Smooth muscle cell (in vitro differentiated cells): ENCODE measurements at regions not wholly inside any gene's neighbourhood (a gene's known extent, or its start where the extent isn't known, plus 50 kb on each side); places are given as distances from the start of the nearest gene placed in this dataset.

Source experiments
- DNase-seq: peaks from one replicate; lab custom pipeline; 2025; ENCODE audit not compliant: unreplicated experiment; lab: John Stamatoyannopoulos, UW
- H2AFZ ChIP-seq: fragments of 200-600 bp; sonication (generic); 2 replicates; pipeline ENCODE4 v1.6.0; 2016; ENCODE audit warnings: antibody characterized with exemption, low read depth, mild to moderate bottlenecking
- H3F3A ChIP-seq: fragments of 200-600 bp; sonication (generic); 2 replicates; pipeline ENCODE4 v1.6.0; 2017; ENCODE audit warnings: antibody characterized with exemption, low read depth
- H3K27ac ChIP-seq: fragments of 200-600 bp; sonication (generic); 2 replicates; pipeline ENCODE4 v1.5.1; 2016; ENCODE audit warnings: low read depth, mild to moderate bottlenecking
- H3K27me3 ChIP-seq: fragments of 200-600 bp; sonication (generic); 2 replicates; pipeline ENCODE4 v1.6.1; 2016; ENCODE audit warnings: low read depth, mild to moderate bottlenecking
- H3K36me3 ChIP-seq: fragments of 200-600 bp; sonication (generic); 2 replicates; pipeline ENCODE4 v1.5.1; 2016; ENCODE audit warnings: low read depth
- H3K4me1 ChIP-seq: fragments of 200-600 bp; sonication (generic); 2 replicates; pipeline ENCODE4 v1.5.1; 2016; ENCODE audit warnings: low read depth
- H3K4me2 ChIP-seq: fragments of 200-600 bp; sonication (generic); 2 replicates; pipeline ENCODE4 v1.6.0; 2016; ENCODE audit warnings: mild to moderate bottlenecking
- H3K4me3 ChIP-seq: fragments of 200-600 bp; sonication (generic); 2 replicates; pipeline ENCODE4 v1.5.1; 2016; ENCODE audit warnings: mild to moderate bottlenecking
- H3K79me2 ChIP-seq: fragments of 200-600 bp; sonication (generic); 2 replicates; pipeline ENCODE4 v1.6.0; 2016; ENCODE audit warnings: low read depth, mild to moderate bottlenecking
- H3K9ac ChIP-seq: fragments of 200-600 bp; sonication (generic); 2 replicates; pipeline ENCODE4 v1.6.0; 2016; ENCODE audit warnings: low read depth
- H3K9me3 ChIP-seq: fragments of 200-600 bp; sonication (generic); replicated peaks from 2 replicates; pipeline ENCODE4 v1.5.1; 2016; ENCODE audit warnings: low read depth
- H4K20me1 ChIP-seq: fragments of 200-600 bp; sonication (generic); 2 replicates; pipeline ENCODE4 v1.6.0; 2016; ENCODE audit warnings: low read depth
- WGBS: methylation state at CpG from one replicate; pipeline ENCODE4 v1.1.7; 2016; ENCODE audit warnings: low lambda C conversion rate; 5-methylcytosine and 5-hydroxymethylcytosine counted together
- TF ChIP-seq, protein P1 (sequence below): fragments of 200-600 bp; sonication (generic); IDR thresholded peaks from 2 replicates; pipeline ENCODE4 v1.5.1; 2017; ENCODE audit warnings: borderline replicate concordance, mild to moderate bottlenecking, antibody characterized with exemption; ENCODE audit not compliant: insufficient read depth, poor library complexity, severe bottlenecking

DNA sequence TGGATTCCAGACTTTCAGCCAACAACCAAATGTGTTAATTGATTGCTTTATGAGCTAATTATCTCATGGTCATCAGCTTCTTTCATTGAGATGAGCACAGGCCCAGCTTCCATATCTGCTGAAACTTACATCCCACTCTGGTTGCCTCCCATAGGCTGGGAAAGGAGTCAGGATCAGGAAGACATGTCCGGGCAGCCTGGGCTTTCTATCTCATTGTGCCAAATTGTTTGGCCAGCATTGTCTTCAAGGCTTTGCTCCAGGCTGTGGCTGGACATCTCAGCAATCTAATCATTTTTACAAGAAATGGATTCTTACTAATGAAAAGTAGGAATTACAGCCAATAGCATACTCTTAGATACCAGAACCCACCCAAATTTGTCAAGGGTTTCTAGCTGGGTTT is 295.2 kb downstream of the CXCL12 start:
- peaks cover 6% of the 10 kb centered on the region for H3K4me1 ChIP-seq
- H3K4me3 ChIP-seq: no peak overlapping the region
- WGBS: 93% methylated on average over 1 of the region's 1 CpG
- H3K27me3 ChIP-seq: no peaks in the 10 kb centered on the region
- TF ChIP-seq, protein P1, sequence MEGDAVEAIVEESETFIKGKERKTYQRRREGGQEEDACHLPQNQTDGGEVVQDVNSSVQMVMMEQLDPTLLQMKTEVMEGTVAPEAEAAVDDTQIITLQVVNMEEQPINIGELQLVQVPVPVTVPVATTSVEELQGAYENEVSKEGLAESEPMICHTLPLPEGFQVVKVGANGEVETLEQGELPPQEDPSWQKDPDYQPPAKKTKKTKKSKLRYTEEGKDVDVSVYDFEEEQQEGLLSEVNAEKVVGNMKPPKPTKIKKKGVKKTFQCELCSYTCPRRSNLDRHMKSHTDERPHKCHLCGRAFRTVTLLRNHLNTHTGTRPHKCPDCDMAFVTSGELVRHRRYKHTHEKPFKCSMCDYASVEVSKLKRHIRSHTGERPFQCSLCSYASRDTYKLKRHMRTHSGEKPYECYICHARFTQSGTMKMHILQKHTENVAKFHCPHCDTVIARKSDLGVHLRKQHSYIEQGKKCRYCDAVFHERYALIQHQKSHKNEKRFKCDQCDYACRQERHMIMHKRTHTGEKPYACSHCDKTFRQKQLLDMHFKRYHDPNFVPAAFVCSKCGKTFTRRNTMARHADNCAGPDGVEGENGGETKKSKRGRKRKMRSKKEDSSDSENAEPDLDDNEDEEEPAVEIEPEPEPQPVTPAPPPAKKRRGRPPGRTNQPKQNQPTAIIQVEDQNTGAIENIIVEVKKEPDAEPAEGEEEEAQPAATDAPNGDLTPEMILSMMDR: no peak
- no peak overlapping the region for H3K27ac ChIP-seq
- no peaks in the 10 kb centered on the region for H3K79me2 ChIP-seq
- no peaks in the 10 kb centered on the region for H3K9me3 ChIP-seq
- no peak for DNase-seq
- no peak overlapping the region for H3K9ac ChIP-seq
- no peaks in the 10 kb centered on the region for H3F3A ChIP-seq
- no peak overlapping the region for H3K4me2 ChIP-seq
- no peaks in the 10 kb centered on the region for H4K20me1 ChIP-seq
- H2AFZ ChIP-seq: no peak overlapping the region
- H3K36me3 ChIP-seq: no peaks in the 10 kb centered on the region

DNA sequence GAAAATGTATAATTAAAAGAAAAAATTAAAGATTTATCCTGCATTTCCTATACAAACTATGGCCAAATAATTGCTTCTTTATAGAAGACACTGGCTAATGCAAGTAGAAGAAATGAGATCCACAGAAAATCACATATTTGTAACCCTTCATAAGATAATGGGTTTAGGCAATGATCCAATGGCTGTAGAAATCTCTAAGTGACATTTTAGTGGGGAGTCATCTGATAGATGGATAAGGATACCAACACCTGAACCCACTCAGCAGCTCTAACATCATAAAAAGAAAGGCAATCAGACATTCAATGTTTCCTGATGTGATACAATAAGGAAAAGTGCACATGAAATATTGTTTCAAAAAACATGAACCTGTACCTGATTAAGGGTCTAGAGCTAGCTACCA is 297.5 kb downstream of the CXCL12 start:
- Histone ChIP-seq H3K4me3 (no peak overlapping the region), H3K79me2 (no peaks in the 10 kb centered on the region), H3K9ac (no peak overlapping the region), H3K4me1 (peaks cover 14% of the 10 kb centered on the region), H3K9me3 (no peaks in the 10 kb centered on the region), H4K20me1 (no peaks in the 10 kb centered on the region), H3K4me2 (no peak overlapping the region), H3K36me3 (no peaks in the 10 kb centered on the region), H3F3A (no peaks in the 10 kb centered on the region), H3K27ac (no peak overlapping the region), H3K27me3 (no peaks in the 10 kb centered on the region), H2AFZ (no peak overlapping the region)
- TF ChIP-seq, protein P1: no peak
- no peak for DNase-seq

DNA sequence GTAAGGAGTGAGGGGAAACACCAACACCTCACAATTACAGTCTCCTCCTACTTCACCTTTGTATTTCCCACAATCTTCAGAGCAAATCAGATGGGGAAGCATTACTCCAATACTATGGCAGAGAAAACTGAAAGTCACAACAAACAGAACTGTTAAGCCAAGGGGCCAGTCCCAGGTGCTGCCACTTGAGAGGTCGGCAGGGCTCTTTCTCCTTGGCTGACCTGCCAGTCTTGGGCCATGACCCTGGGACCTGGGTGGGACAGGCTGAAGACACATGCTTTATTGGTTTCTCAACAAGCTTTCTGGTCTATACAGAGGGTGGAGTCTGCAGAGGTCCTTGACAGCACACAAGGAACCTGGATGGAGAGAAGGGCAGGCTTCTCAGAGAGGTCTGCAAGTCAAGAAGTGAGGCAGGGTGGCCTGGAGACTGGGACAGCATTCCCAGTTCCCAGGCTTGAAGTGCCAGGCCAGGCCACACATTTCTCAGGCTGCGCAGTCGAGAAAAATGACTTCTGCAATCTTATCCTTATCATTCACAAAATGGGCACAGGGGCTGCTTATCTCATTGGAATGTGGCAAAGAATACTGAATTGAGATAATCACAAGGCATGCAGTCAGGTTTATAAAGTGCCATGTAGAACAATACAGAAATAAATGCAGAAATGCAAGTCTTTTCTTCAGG is 301.0 kb downstream of the CXCL12 start:
- no peak overlapping the region for H3K27ac ChIP-seq
- no peak overlapping the region for H2AFZ ChIP-seq
- H3K79me2 ChIP-seq: no peaks in the 10 kb centered on the region
- no peak overlapping the region for H3K4me2 ChIP-seq
- no peaks in the 10 kb centered on the region for H4K20me1 ChIP-seq
- H3K9me3 ChIP-seq: no peaks in the 10 kb centered on the region
- TF ChIP-seq, protein P1: no peak
- H3K27me3 ChIP-seq: no peaks in the 10 kb centered on the region
- H3F3A ChIP-seq: no peaks in the 10 kb centered on the region
- peaks cover 14% of the 10 kb centered on the region for H3K4me1 ChIP-seq
- no peak for DNase-seq
- H3K9ac ChIP-seq: no peak overlapping the region
- H3K4me3 ChIP-seq: no peak overlapping the region
- no peaks in the 10 kb centered on the region for H3K36me3 ChIP-seq
- WGBS: 82% methylated on average over 3 of the region's 3 CpGs

DNA sequence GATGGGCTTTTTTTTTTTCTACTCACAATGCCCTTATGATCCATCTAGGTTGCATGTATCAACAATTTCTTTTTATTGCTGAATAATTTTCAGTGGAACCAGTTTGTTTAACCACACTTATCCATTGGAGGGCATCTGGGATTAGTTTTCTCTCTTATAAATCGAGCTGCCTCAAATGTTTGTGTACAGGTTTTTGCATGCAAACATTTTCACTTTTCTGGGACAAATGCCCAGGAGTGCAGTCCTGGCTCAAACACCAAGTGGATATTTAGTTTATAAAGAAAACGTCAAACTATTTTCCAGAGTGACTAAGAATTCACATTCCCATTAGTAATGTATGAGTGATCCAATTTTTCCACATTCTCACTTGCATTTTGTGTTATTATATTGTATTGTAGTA is 313.4 kb downstream of the CXCL12 start:
- Histone ChIP-seq H3K4me3 (no peak overlapping the region), H3K4me1 (no peaks in the 10 kb centered on the region), H3K27ac (no peak overlapping the region), H3K4me2 (no peak overlapping the region), H3K9ac (no peak overlapping the region), H3K36me3 (no peaks in the 10 kb centered on the region), H3K27me3 (no peaks in the 10 kb centered on the region), H2AFZ (no peak overlapping the region), H3K9me3 (no peaks in the 10 kb centered on the region), H3K79me2 (no peaks in the 10 kb centered on the region), H4K20me1 (no peaks in the 10 kb centered on the region), H3F3A (no peaks in the 10 kb centered on the region)
- WGBS: 68% methylated on average over 2 of the region's 2 CpGs
- TF ChIP-seq, protein P1: no peak
- no peak for DNase-seq
